ENCODE measurements at regions not wholly inside any gene's neighbourhood (a gene's known extent, or its start where the extent isn't known, plus 50 kb on each side); places are given as distances from the start of the nearest gene placed in this dataset.

- Histone ChIP-seq H2BK12ac (ENCODE audit: low read length) (no peak overlapping the region), H2BK120ac (ENCODE audit: insufficient read depth, low read length, poor library complexity) (no peak overlapping the region), H3K9me3 (ENCODE audit: insufficient read depth, low read depth, low read length) (no peaks in the 10 kb centered on the region), H4K8ac (ENCODE audit: low read depth, low read length) (no peak overlapping the region), H3K79me1 (ENCODE audit: low read length) (no peaks in the 10 kb centered on the region), H3K18ac (ENCODE audit: low read length) (no peak overlapping the region), H4K12ac (ENCODE audit: low read depth, low read length) (no peak overlapping the region), H3K27ac (ENCODE audit: low read depth, low read length) (no peak overlapping the region), H3K4ac (ENCODE audit: low read depth, low read length) (no peak overlapping the region), H3K27me3 (ENCODE audit: insufficient read depth, low read length) (no peaks in the 10 kb centered on the region), H4K91ac (ENCODE audit: low read depth, low read length) (no peak overlapping the region), H3K4me3 (ENCODE audit: low read depth, low read length) (no peak overlapping the region), H2BK5ac (ENCODE audit: low read depth, low read length, poor library complexity) (no peak overlapping the region), H3K9ac (ENCODE audit: low read length) (no peak overlapping the region), H3K23ac (ENCODE audit: low read length) (no peak overlapping the region), H3K79me2 (ENCODE audit: control insufficient read depth, insufficient read depth, low read length, poor library complexity) (no peaks in the 10 kb centered on the region), H3K36me3 (ENCODE audit: control insufficient read depth in 1 of 2, insufficient read depth in 2 of 2, low read length in 2 of 2) (no peaks in the 10 kb centered on the region), H3K4me2 (ENCODE audit: low read length) (no peak overlapping the region), H3K4me1 (ENCODE audit: control insufficient read depth in 1 of 2, insufficient read depth in 2 of 2, low read length in 2 of 2) (no peaks in the 10 kb centered on the region), H3K14ac (ENCODE audit: low read length) (no peak overlapping the region), H2AK5ac (ENCODE audit: low read length) (no peak overlapping the region), H2AFZ (ENCODE audit: insufficient read depth, low read length, poor library complexity) (no peak overlapping the region)
- no CpG with 5 or more reads among the region's 1 CpG for WGBS (ENCODE audit: extremely low coverage, insufficient coverage, insufficient read length)
- DNase-seq = no peak
These were observed 796.2 kb upstream of the EPHA7 start for GRCh38 chr6:94215552-94215951.

- Histone ChIP-seq H4K12ac (ENCODE audit: low read depth, low read length) (no peak overlapping the region), H3K27ac (ENCODE audit: low read depth, low read length) (no peak overlapping the region), H3K4me3 (ENCODE audit: low read depth, low read length) (no peak overlapping the region), H4K8ac (ENCODE audit: low read depth, low read length) (no peak overlapping the region), H3K9me3 (ENCODE audit: insufficient read depth, low read depth, low read length) (no peaks in the 10 kb centered on the region), H3K14ac (ENCODE audit: low read length) (no peak overlapping the region), H3K4me2 (ENCODE audit: low read length) (no peak overlapping the region), H3K79me2 (ENCODE audit: control insufficient read depth, insufficient read depth, low read length, poor library complexity) (no peaks in the 10 kb centered on the region), H3K36me3 (ENCODE audit: control insufficient read depth in 1 of 2, insufficient read depth in 2 of 2, low read length in 2 of 2) (no peaks in the 10 kb centered on the region), H3K79me1 (ENCODE audit: low read length) (no peaks in the 10 kb centered on the region), H3K27me3 (ENCODE audit: insufficient read depth, low read length) (no peaks in the 10 kb centered on the region), H3K4ac (ENCODE audit: low read depth, low read length) (no peak overlapping the region), H2AFZ (ENCODE audit: insufficient read depth, low read length, poor library complexity) (no peak overlapping the region), H2BK12ac (ENCODE audit: low read length) (no peak overlapping the region), H3K4me1 (ENCODE audit: control insufficient read depth in 1 of 2, insufficient read depth in 2 of 2, low read length in 2 of 2) (no peaks in the 10 kb centered on the region), H2AK5ac (ENCODE audit: low read length) (no peak overlapping the region), H3K23ac (ENCODE audit: low read length) (no peak overlapping the region), H2BK120ac (ENCODE audit: insufficient read depth, low read length, poor library complexity) (no peak overlapping the region), H3K9ac (ENCODE audit: low read length) (no peak overlapping the region), H2BK5ac (ENCODE audit: low read depth, low read length, poor library complexity) (no peak overlapping the region), H3K18ac (ENCODE audit: low read length) (no peak overlapping the region), H4K91ac (ENCODE audit: low read depth, low read length) (no peak overlapping the region)
- WGBS (ENCODE audit: extremely low coverage, insufficient coverage, insufficient read length) = no CpG with 5 or more reads among the region's 2 CpGs
- DNase-seq = no peak
These were observed 793.9 kb upstream of the EPHA7 start for GRCh38 chr6:94213226-94213625.

GRCh38 chr6:94196891-94197290, 777.5 kb upstream of the EPHA7 start:
- H3K79me2 ChIP-seq (ENCODE audit: control insufficient read depth, insufficient read depth, low read length, poor library complexity) = no peaks in the 10 kb centered on the region
- H3K9me3 ChIP-seq (ENCODE audit: insufficient read depth, low read depth, low read length) = no peaks in the 10 kb centered on the region
- no peak overlapping the region for H3K23ac ChIP-seq (ENCODE audit: low read length)
- no peaks in the 10 kb centered on the region for H3K27me3 ChIP-seq (ENCODE audit: insufficient read depth, low read length)
- H3K9ac ChIP-seq (ENCODE audit: low read length) = no peak overlapping the region
- H4K8ac ChIP-seq (ENCODE audit: low read depth, low read length) = no peak overlapping the region
- H2BK5ac ChIP-seq (ENCODE audit: low read depth, low read length, poor library complexity) = no peak overlapping the region
- H3K14ac ChIP-seq (ENCODE audit: low read length) = no peak overlapping the region
- H3K4me1 ChIP-seq (ENCODE audit: control insufficient read depth in 1 of 2, insufficient read depth in 2 of 2, low read length in 2 of 2) = no peaks in the 10 kb centered on the region
- no peak overlapping the region for H3K4me2 ChIP-seq (ENCODE audit: low read length)
- no peak overlapping the region for H4K12ac ChIP-seq (ENCODE audit: low read depth, low read length)
- no peaks in the 10 kb centered on the region for H3K79me1 ChIP-seq (ENCODE audit: low read length)
- no CpG with 5 or more reads among the region's 5 CpGs for WGBS (ENCODE audit: extremely low coverage, insufficient coverage, insufficient read length)
- no peak overlapping the region for H3K27ac ChIP-seq (ENCODE audit: low read depth, low read length)
- H2BK12ac ChIP-seq (ENCODE audit: low read length) = no peak overlapping the region
- no peak overlapping the region for H3K4me3 ChIP-seq (ENCODE audit: low read depth, low read length)
- H2AK5ac ChIP-seq (ENCODE audit: low read length) = no peak overlapping the region
- H3K36me3 ChIP-seq (ENCODE audit: control insufficient read depth in 1 of 2, insufficient read depth in 2 of 2, low read length in 2 of 2) = no peaks in the 10 kb centered on the region
- no peak for DNase-seq
- no peak overlapping the region for H2AFZ ChIP-seq (ENCODE audit: insufficient read depth, low read length, poor library complexity)
- no peak overlapping the region for H4K91ac ChIP-seq (ENCODE audit: low read depth, low read length)
- no peak overlapping the region for H2BK120ac ChIP-seq (ENCODE audit: insufficient read depth, low read length, poor library complexity)
- no peak overlapping the region for H3K4ac ChIP-seq (ENCODE audit: low read depth, low read length)
- H3K18ac ChIP-seq (ENCODE audit: low read length) = no peak overlapping the region

GRCh38 chr6:94190030-94190429, 770.7 kb upstream of the EPHA7 start:
- DNase-seq = no peak
- Histone ChIP-seq H3K36me3 (ENCODE audit: control insufficient read depth in 1 of 2, insufficient read depth in 2 of 2, low read length in 2 of 2) (no peaks in the 10 kb centered on the region), H3K9me3 (ENCODE audit: insufficient read depth, low read depth, low read length) (peaks cover 1% of the 10 kb centered on the region), H3K27me3 (ENCODE audit: insufficient read depth, low read length) (no peaks in the 10 kb centered on the region), H2BK12ac (ENCODE audit: low read length) (no peak overlapping the region), H3K14ac (ENCODE audit: low read length) (no peak overlapping the region), H2AFZ (ENCODE audit: insufficient read depth, low read length, poor library complexity) (no peak overlapping the region), H3K9ac (ENCODE audit: low read length) (no peak overlapping the region), H2BK5ac (ENCODE audit: low read depth, low read length, poor library complexity) (no peak overlapping the region), H4K12ac (ENCODE audit: low read depth, low read length) (no peak overlapping the region), H3K27ac (ENCODE audit: low read depth, low read length) (no peak overlapping the region), H2BK120ac (ENCODE audit: insufficient read depth, low read length, poor library complexity) (no peak overlapping the region), H3K4me1 (ENCODE audit: control insufficient read depth in 1 of 2, insufficient read depth in 2 of 2, low read length in 2 of 2) (no peaks in the 10 kb centered on the region), H2AK5ac (ENCODE audit: low read length) (no peak overlapping the region), H4K8ac (ENCODE audit: low read depth, low read length) (no peak overlapping the region), H3K23ac (ENCODE audit: low read length) (no peak overlapping the region), H3K4me3 (ENCODE audit: low read depth, low read length) (no peak overlapping the region), H3K18ac (ENCODE audit: low read length) (no peak overlapping the region), H3K4me2 (ENCODE audit: low read length) (no peak overlapping the region), H3K79me1 (ENCODE audit: low read length) (no peaks in the 10 kb centered on the region), H3K79me2 (ENCODE audit: control insufficient read depth, insufficient read depth, low read length, poor library complexity) (no peaks in the 10 kb centered on the region), H4K91ac (ENCODE audit: low read depth, low read length) (no peak overlapping the region), H3K4ac (ENCODE audit: low read depth, low read length) (no peak overlapping the region)
- no CpG with 5 or more reads among the region's 2 CpGs for WGBS (ENCODE audit: extremely low coverage, insufficient coverage, insufficient read length)

Measured in trophoblast cell (in vitro differentiated cells and primary cell).